Stomach (tissue), 8 donors: ENCODE measurements at regions not wholly inside any gene's neighbourhood (a gene's known extent, or its start where the extent isn't known, plus 50 kb on each side); places are given as distances from the start of the nearest gene placed in this dataset.

Experiments used
- DNase-seq, 2 donors: peaks; one replicate each; pipeline versions ENCODE4 v3.0.0 to v3.0.0-alpha.2; 2013 to 2019
- H3K27ac ChIP-seq, 5 donors: fragments of 200-600 bp in 4 of 5; sonication (generic) in 4 of 5; one replicate each; pipeline ENCODE4 v1.5.1; 2013 to 2019; ENCODE audit warnings: mild to moderate bottlenecking in 1 of 5, moderate library complexity in 1 of 5
- H3K27me3 ChIP-seq, 3 donors: fragments of 200-600 bp; sonication (generic); one replicate each; pipeline ENCODE4 v1.5.1; 2017 to 2019; ENCODE audit warnings: mixed run types in 1 of 3
- H3K36me3 ChIP-seq, 4 donors: fragments of 200-600 bp; sonication (generic); 1 replicate in 3 of 4; 2 replicates in 1 of 4; pipeline ENCODE4 v1.5.1; 2016 to 2019
- H3K4me1 ChIP-seq, 4 donors: fragments of 200-600 bp; sonication (generic); one replicate each; pipeline ENCODE4 v1.5.1; 2016 to 2019
- H3K4me3 ChIP-seq, 4 donors: fragments of 200-600 bp; sonication (generic) in 3 of 4; one replicate each; pipeline ENCODE4 v1.5.1; 2016 to 2019; ENCODE audit warnings: mild to moderate bottlenecking in 1 of 4
- H3K9me3 ChIP-seq, 4 donors: fragments of 200-600 bp; sonication (generic); one replicate each; pipeline ENCODE4 v1.5.1; 2016 to 2019
- CTCF ChIP-seq, 7 experiments: fragments of 450-650 bp in 4 of 7; fragments of 200-600 bp in 3 of 7; sonication (generic) in 3 of 7; IDR thresholded peaks; one replicate each; pipeline ENCODE4 v1.5.1; 2016 to 2019; ENCODE audit warnings: antibody characterized with exemption in 7 of 7, control low read depth in 2 of 7, mild to moderate bottlenecking in 1 of 7
- EP300 ChIP-seq: sonication (generic); formaldehyde crosslinking; IDR thresholded peaks from one replicate; pipeline ENCODE4 v1.6.1; 2017; ENCODE audit warnings: antibody characterized with exemption
- POLR2A ChIP-seq, 4 donors: fragments of 450-650 bp; IDR thresholded peaks; one replicate each; pipeline ENCODE4 v1.6.1; 2016; ENCODE audit warnings: antibody characterized with exemption in 4 of 4, control low read depth in 2 of 4, mild to moderate bottlenecking in 1 of 4, moderate library complexity in 1 of 4
- POLR2AphosphoS5 ChIP-seq, 3 donors: sonication (generic); formaldehyde crosslinking; IDR thresholded peaks; one replicate each; pipeline ENCODE4 v1.6.1; 2016; ENCODE audit warnings: antibody characterized with exemption in 3 of 3
- WGBS, 5 donors: extraction: QIAGEN DNeasy Blood & Tissue Kit in 3 of 5; methylation state at CpG; one replicate each; pipeline versions ENCODE4 v1.1.5 to v1.1.7; 2013 to 2018; 5-methylcytosine and 5-hydroxymethylcytosine counted together
- intact Hi-C: fragments of 100-400 bp; cut with DNase I; formaldehyde crosslinking; loops from one replicate; pipeline ENCODE4 v1.15.1; 2023; ENCODE audit warnings: low total_unique reads
- donor health status: healthy with polysubstance abuse.
- donor health status: Bipolar disorder and iron deficiency.
- donor health status: healthy.

GRCh38 chr10:71036297-71036966, 148.1 kb upstream of the PCBD1 start:
- 72 to 81% (median 74%) methylated on average over 4 to 8 of the region's 8 CpGs for WGBS, 5 donors
- H3K27ac ChIP-seq, result no peak overlapping the region
- intact Hi-C loops, result no loop called here
- no peaks in the 10 kb centered on the region for H3K4me1 ChIP-seq
- H3K27me3 ChIP-seq, result peaks cover 0 to 12% (median 0%) of the 10 kb centered on the region in 3 donors
- H3K36me3 ChIP-seq, result no peaks in the 10 kb centered on the region
- no peak overlapping the region for H3K4me3 ChIP-seq
- TF ChIP-seq EP300 (no peak), POLR2A (IDR thresholded peaks at IDR 0.05) (no peak), CTCF (IDR thresholded peaks at IDR 0.05) (no peak), POLR2AphosphoS5 (IDR thresholded peaks at IDR 0.05) (no peak)
- no peaks in the 10 kb centered on the region for H3K9me3 ChIP-seq
- DNase-seq, result peak in 1 of 2 donors; percentile 35

DNA sequence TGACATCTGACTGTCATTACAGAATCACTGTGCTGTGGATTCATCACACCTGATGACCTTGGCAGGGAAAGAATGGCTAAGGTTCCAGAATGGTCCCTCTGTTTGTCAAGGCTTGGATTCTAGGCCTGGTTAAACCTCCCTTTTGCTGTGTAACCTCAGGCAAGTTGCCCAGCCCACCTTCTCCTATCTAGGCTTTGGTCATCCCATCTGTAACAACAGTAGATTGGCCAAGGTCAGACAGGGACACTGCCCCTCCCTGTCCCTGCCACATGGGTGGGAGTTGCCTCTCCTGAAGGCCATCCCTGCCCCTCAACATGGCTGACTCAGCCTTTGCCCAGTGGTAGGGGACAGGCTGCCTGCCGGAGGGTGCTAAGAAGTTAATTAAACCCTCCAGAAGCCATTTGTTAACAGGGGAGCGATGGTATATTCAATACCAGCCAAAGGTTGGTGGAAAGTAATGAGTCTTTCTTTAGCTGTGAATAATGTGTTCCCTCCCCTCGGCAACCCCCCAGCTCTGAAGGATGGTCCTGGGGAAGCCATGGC, 149.8 kb upstream of the PCBD1 start:
- no peaks in the 10 kb centered on the region for H3K4me1 ChIP-seq
- intact Hi-C loops, result no loop called here
- no peaks in the 10 kb centered on the region for H3K9me3 ChIP-seq
- no peaks in the 10 kb centered on the region for H3K36me3 ChIP-seq
- DNase-seq, result no peak
- TF ChIP-seq EP300 (no peak), CTCF (IDR thresholded peaks at IDR 0.05) (no peak), POLR2AphosphoS5 (IDR thresholded peaks at IDR 0.05) (no peak), POLR2A (IDR thresholded peaks at IDR 0.05) (no peak)
- no peak overlapping the region for H3K4me3 ChIP-seq
- H3K27ac ChIP-seq, result no peak overlapping the region
- 63 to 78% (median 71%) methylated on average over 3 of the region's 3 CpGs for WGBS, 5 donors
- H3K27me3 ChIP-seq, result peaks cover 0 to 12% (median 0%) of the 10 kb centered on the region in 3 donors

- H3K27ac ChIP-seq, result no peak overlapping the region
- H3K9me3 ChIP-seq, result no peaks in the 10 kb centered on the region
- no peaks in the 10 kb centered on the region for H3K36me3 ChIP-seq
- H3K4me1 ChIP-seq, result no peaks in the 10 kb centered on the region
- DNase-seq, result no peak
- H3K4me3 ChIP-seq, result no peak overlapping the region
- WGBS, 5 donors, result 89 to 96% (median 95%) methylated on average over 2 of the region's 2 CpGs
- intact Hi-C loops, result no loop called here
- H3K27me3 ChIP-seq, result peaks cover 0 to 19% (median 0%) of the 10 kb centered on the region in 3 donors
- TF ChIP-seq POLR2A (IDR thresholded peaks at IDR 0.05) (no peak), POLR2AphosphoS5 (IDR thresholded peaks at IDR 0.05) (no peak)
Observed at GRCh38 chr10:71038921-71039320, 150.6 kb upstream of the PCBD1 start.

DNA sequence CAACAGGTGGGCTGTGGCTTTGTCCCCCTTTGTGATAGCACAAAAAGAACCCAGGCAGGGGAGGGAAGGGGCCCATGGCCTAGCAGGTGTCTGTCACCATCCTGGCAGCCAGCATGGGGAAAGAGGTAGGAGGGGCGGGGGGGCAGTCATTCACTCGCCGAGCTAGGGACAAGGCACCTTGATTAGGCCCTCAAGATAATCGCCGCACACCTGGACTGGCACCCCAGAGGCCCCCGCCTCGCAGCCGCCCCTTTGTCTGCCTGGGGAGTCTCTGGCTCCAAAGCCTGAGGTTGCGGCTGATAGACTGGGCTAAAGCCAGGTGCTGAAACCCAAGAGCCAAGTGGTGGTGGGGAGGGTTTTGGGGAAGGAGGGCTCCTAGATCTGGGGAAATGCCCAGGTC, 151.2 kb upstream of the PCBD1 start:
- Histone ChIP-seq H3K4me3 (no peak overlapping the region), H3K9me3 (no peaks in the 10 kb centered on the region), H3K36me3 (no peaks in the 10 kb centered on the region), H3K4me1 (no peaks in the 10 kb centered on the region), H3K27me3 (peaks cover 0 to 20% (median 0%) of the 10 kb centered on the region in 3 donors), H3K27ac (no peak overlapping the region)
- 35 to 68% (median 45%) methylated on average over 8 to 9 of the region's 9 CpGs for WGBS, 5 donors
- TF ChIP-seq POLR2AphosphoS5 (IDR thresholded peaks at IDR 0.05) (no peak), POLR2A (IDR thresholded peaks at IDR 0.05) (no peak), CTCF (IDR thresholded peaks at IDR 0.05) (no peak), EP300 (no peak)
- no peak for DNase-seq
- intact Hi-C loops, result no loop called here

DNA sequence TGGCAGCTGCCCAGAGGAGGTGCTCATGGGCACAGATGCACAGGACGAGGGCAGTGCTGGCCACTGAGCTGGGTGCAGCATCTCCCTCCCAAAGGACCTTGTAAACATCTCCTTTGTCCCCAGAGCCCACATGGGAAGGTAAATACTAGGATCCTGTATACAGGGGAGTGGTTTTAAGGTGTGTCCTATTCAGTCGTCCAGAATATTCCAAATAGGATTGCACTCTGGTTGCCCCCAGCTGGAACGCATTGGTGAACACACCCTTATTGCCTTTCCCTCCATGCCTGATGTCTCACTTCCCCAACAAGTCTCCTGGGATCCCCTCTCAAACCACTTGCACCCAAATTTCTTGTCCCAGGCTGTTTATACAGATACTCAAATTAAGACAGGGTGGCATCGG, 152.0 kb upstream of the PCBD1 start:
- 42 to 58% (median 51%) methylated on average over 4 of the region's 4 CpGs for WGBS, 5 donors
- Histone ChIP-seq H3K36me3 (no peaks in the 10 kb centered on the region), H3K27me3 (peaks cover 0 to 20% (median 0%) of the 10 kb centered on the region in 3 donors), H3K9me3 (no peaks in the 10 kb centered on the region), H3K27ac (no peak overlapping the region), H3K4me3 (no peak overlapping the region), H3K4me1 (no peaks in the 10 kb centered on the region)
- DNase-seq, result no peak
- intact Hi-C loops, result no loop called here
- TF ChIP-seq CTCF (IDR thresholded peaks at IDR 0.05) (no peak), POLR2A (IDR thresholded peaks at IDR 0.05) (no peak), EP300 (no peak), POLR2AphosphoS5 (IDR thresholded peaks at IDR 0.05) (no peak)
